GM19397 (cell line): ENCODE measurements at regions not wholly inside any gene's neighbourhood (a gene's known extent, or its start where the extent isn't known, plus 50 kb on each side); places are given as distances from the start of the nearest gene placed in this dataset.

Experiments
- ATAC-seq: cut with Tn5 transposase; IDR thresholded peaks from one replicate; pipeline ENCODE4 v1.9.1; 2021; ENCODE audit warnings: mild to moderate bottlenecking, moderate library complexity; ENCODE audit not compliant: unreplicated experiment

- no peak for ATAC-seq
Measured at GRCh38 chr5:18091142-18091541, 456.9 kb downstream of the TAF11L14 start.

- ATAC-seq: no peak
Measured at GRCh38 chr5:18091758-18092157, 457.5 kb downstream of the TAF11L14 start.

DNA sequence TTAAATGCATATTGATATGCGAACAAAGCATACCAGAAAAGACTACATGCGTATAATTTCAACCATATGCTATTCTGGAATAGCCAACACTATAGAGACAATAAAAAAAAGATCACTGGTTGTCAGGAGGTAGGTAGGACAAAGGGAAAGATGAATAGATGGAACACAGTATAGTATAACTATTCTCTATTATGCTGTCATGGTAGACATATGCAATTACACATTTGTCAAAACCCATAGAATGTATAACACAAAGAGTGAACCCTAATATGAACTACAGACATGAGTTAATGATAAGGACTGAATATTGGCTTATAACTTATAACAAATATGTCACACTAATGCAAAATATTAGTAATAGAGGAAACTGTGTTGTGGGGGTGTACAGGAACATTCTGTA is 460.8 kb downstream of the TAF11L14 start:
- no peak for ATAC-seq

GRCh38 chr5:18097817-18098216 is 463.6 kb downstream of the TAF11L14 start:
- ATAC-seq: no peak

DNA sequence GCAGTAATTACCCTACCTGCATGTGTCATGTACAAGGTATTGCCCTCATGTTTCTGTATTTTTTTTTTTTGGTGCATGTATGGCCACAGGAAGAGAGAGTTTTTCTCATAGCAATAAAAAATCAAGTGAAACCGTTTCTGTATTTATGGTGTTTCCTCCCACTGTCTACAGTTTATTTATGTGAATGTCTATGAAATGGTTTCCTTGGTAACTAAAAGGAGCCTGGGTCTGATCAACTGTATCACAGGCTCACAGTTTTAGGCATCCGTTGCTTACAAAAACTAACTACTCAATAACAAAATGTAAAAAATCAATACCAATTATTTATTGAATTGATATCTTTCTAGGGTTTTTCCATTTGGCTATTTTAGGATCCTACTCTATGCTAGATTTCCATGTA is 464.4 kb downstream of the TAF11L14 start:
- no peak for ATAC-seq

DNA sequence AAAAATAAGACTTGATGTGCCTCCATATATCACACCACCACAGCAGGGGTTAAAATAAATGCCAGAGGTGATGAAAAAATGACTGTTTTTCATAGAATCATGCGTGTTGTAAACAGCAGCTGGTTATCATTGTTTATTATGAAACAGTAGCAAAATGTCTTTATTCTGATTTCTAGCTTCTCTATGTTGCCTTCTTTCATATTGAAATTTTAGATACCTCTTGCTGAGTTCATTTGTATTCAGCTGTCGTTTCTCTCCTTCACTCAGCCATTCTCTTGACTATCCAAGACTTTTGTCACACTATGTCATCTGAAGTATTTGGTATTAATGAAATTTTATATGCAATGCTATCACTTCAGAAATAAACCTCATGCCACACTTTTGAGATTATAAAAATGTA is 465.0 kb downstream of the TAF11L14 start:
- no peak for ATAC-seq

DNA sequence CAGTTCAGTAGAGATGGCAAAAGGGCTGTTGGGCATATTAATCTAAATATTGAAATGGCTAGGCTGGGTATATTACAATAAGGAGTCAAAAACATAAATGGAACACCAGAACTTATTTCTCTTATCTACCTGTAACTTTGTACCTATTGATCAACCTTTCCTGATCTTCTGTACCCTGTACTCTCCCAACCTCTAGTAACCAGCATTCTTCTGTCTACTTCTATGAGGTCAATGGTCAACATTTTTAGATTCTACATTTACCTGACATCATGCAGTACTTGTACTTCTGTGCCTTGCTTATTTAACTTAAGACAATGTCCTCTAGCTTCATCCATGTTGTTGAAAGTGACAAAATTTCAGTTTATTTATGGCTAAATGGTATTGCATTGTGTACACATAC is 467.3 kb downstream of the TAF11L14 start:
- ATAC-seq: no peak

GRCh38 chr5:18102733-18103132 is 468.5 kb downstream of the TAF11L14 start:
- ATAC-seq: no peak

- ATAC-seq: no peak
Measured at GRCh38 chr5:18105449-18105848, 471.2 kb downstream of the TAF11L14 start.

- ATAC-seq: no peak
Measured at GRCh38 chr5:18111906-18112465, 477.7 kb downstream of the TAF11L14 start.

- ATAC-seq: no peak
Measured at GRCh38 chr5:18113721-18114120, 479.5 kb downstream of the TAF11L14 start.

DNA sequence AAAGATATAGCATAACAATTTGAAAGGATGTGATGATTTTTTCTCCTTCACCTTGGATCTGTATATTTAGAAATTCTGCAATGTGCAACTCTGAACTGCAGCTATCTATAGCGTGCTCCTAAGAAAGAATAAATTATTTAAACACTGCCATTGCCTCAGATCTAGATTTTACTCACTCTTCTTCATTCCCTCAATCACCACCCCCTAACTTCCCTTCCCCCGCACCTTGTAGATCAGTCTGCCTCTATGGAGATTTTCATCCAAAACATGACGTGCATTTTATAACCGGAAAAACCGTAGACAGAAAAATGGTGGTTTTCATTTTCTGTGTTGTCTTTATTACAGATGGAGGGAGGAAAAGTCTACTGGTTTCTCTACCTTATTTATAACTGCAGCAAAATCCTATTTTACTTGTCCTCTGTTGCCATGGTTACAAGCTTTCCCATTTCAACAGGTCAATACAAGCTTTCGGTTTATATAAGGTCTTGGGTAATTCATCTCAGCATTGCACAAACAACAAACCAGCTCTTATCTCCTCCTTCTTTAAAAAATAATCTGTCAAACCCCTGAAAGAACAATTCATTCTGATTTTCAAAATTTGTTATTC is 480.0 kb downstream of the TAF11L14 start:
- ATAC-seq: no peak

- ATAC-seq: no peak
Measured at GRCh38 chr5:18117968-18118367, 483.7 kb downstream of the TAF11L14 start.

DNA sequence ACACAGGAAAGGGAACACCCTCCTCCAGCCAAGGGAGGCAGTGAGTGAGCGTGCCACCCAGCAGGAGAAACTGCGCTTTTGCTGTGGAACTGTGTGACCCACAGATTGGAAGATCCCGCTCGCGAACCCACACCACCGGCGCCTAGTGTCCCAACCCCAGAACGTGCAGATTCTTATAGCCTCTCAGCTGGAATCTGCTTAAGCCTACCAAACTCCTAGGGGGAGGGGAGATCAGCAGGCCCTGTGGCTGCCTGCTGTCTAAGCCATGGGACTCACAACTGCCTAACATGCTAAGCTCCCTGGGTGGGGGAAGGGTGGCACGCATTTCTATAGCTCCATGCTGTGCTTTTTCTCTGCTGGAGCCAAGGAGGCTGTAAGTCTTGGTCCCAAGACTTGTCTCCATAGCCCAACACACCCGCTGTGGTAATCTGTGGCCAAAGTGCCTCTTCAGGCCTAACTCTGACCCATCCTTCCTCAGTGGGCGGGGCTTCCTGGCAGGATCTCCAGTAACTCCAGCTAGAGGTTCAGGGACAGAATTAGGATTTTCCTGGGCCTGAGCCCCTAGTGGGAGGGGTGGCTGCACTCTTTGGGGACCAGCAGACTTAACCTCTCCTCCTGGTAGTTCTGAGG is 485.0 kb downstream of the TAF11L14 start:
- no peak for ATAC-seq

GRCh38 chr5:18141222-18141621 is 507.0 kb downstream of the TAF11L14 start:
- no peak for ATAC-seq

- ATAC-seq: no peak
Measured at GRCh38 chr5:18142831-18143230, 508.6 kb downstream of the TAF11L14 start.

DNA sequence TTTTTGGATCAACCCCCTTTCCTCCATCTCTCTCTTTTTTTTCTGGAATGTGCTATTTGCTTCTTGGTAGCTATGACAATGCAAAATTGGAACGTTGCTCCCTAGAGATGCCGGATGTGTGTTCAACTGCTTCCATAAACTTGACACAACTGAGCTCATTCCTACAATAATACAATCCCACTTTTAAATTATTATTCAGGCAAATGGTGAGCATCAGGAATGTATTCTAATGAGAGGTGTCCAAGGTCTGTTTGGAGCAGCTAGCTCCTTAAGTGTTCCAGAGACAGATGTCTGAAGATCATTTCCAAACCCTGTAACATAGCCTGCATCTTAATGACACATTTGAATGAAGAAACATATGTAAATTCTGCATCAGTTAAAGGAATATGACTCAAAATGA is 518.4 kb downstream of the TAF11L14 start:
- ATAC-seq: no peak

DNA sequence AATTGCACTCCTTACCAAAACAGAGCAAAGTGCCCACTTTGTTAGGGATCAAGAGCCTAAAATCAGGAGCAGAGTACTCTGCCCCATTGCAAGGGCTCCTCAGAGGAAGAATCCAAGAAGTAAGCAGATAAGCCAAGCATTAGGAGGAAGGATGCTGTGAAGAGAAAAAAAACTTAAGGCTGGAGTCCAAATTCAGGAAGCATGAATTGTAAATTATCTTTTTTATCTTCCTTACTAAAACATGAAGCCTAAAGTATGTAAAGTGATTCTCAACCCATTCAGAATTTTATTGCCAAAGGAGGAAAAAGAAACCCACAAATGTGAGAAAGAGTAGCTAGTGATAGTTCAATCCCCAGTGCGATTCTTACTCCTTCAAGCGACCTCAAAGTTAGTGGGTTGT is 523.9 kb downstream of the TAF11L14 start:
- ATAC-seq: no peak

DNA sequence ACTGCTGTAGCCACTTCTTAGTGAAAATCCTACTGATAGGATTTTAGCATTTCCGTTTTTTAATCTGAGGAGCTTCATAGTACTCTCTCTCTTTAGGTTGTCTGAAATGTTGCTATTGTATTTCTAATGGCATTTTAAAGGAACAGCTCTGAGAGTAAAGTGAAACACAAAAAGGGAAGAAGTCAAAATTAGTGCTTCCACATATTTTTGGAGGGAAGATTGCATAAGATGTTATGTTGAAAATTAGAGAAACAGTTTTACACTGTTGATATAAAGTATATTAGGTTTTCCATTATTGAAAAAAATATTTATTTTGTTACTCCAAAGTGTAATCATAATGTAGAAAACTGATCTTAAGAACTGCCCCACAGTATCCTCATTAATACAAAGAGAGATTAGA is 525.1 kb downstream of the TAF11L14 start:
- no peak for ATAC-seq

- ATAC-seq: no peak
Measured at GRCh38 chr5:18171684-18172083, 537.4 kb downstream of the TAF11L14 start.

DNA sequence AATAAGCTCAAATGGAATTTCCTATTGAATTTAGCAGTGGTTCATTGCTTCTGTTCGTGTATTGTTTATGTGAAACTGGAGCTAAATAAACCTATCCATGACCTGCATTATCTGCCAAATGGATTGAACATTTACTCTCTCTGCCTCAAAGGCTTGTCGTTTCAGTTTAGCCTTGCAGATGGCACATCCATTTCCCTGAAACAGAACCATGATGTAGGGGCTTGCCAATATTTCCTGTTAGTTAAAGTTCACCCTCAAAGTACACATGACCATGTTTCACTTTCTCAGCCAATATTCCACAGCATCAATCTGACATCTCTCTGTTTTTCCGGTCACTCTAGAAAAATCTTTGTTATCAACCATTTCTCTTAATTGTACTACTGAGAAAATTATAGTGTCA is 545.3 kb downstream of the TAF11L14 start:
- ATAC-seq: no peak

DNA sequence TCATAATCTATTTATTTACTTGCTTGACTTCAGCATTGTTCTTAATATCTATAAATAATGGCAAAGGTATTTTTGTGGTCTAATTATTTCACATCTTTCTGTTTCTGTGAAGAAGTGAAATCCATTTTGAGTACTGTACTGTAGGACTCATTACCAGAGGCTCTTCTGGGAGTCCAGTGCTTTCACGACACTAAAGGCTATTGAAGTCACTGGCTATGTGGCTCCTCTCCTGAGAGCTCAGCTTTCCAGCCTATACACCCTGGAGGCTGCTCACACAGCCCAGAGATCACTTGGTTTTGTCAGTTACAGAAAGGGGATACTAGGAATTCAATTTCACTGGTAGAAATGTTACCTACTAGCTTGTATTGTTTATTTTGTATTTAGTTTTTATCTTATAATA is 547.3 kb downstream of the TAF11L14 start:
- ATAC-seq: no peak

- ATAC-seq: no peak
Measured at GRCh38 chr5:18195910-18196309, 561.6 kb downstream of the TAF11L14 start.
